SU-DHL-6 (cell line): ENCODE measurements at regions not wholly inside any gene's neighbourhood (a gene's known extent, or its start where the extent isn't known, plus 50 kb on each side); places are given as distances from the start of the nearest gene placed in this dataset.

Experiments used
- EZH2phosphoT487 ChIP-seq: fragments of 200-600 bp; sonication (generic), shearing (Covaris generic); conservative IDR thresholded peaks from 2 replicates; pipeline ENCODE4 v1.6.1; 2018; ENCODE audit warnings: mild to moderate bottlenecking, antibody characterized with exemption, low read length, moderate library complexity, mixed read lengths
- TF ChIP-seq, protein P1 (sequence below): fragments of 200-600 bp; sonication (generic); IDR thresholded peaks from one replicate; pipeline ENCODE4 v1.5.1; 2017; ENCODE audit warnings: antibody characterized with exemption, mild to moderate bottlenecking, low read length, moderate library complexity; ENCODE audit not compliant: insufficient read depth, poor library complexity, severe bottlenecking

DNA sequence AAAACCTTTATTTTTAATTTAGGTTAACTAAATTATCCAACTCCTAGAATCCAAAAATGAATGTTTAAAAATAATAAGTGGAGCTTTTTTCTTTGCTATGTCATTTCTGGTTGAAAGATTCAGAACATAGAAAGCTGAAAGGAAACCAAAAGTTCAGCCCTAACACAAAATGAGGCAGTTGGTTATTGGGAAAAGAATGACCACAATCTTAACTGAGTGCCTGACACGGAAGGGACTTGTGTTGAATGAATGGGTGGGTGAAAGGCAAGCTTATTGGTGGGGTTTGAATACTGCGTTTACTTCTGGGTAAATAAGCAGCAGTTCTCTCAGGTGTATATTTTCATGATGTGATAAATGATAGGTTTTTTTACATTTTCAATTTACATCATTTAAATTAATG, 243.5 kb downstream of the IRX1 start:
- TF ChIP-seq, protein P1, sequence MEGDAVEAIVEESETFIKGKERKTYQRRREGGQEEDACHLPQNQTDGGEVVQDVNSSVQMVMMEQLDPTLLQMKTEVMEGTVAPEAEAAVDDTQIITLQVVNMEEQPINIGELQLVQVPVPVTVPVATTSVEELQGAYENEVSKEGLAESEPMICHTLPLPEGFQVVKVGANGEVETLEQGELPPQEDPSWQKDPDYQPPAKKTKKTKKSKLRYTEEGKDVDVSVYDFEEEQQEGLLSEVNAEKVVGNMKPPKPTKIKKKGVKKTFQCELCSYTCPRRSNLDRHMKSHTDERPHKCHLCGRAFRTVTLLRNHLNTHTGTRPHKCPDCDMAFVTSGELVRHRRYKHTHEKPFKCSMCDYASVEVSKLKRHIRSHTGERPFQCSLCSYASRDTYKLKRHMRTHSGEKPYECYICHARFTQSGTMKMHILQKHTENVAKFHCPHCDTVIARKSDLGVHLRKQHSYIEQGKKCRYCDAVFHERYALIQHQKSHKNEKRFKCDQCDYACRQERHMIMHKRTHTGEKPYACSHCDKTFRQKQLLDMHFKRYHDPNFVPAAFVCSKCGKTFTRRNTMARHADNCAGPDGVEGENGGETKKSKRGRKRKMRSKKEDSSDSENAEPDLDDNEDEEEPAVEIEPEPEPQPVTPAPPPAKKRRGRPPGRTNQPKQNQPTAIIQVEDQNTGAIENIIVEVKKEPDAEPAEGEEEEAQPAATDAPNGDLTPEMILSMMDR, result no peak
- TF ChIP-seq EZH2phosphoT487, result no peak
